ENCODE measurements at regions not wholly inside any gene's neighbourhood (a gene's known extent, or its start where the extent isn't known, plus 50 kb on each side); places are given as distances from the start of the nearest gene placed in this dataset.

DNA sequence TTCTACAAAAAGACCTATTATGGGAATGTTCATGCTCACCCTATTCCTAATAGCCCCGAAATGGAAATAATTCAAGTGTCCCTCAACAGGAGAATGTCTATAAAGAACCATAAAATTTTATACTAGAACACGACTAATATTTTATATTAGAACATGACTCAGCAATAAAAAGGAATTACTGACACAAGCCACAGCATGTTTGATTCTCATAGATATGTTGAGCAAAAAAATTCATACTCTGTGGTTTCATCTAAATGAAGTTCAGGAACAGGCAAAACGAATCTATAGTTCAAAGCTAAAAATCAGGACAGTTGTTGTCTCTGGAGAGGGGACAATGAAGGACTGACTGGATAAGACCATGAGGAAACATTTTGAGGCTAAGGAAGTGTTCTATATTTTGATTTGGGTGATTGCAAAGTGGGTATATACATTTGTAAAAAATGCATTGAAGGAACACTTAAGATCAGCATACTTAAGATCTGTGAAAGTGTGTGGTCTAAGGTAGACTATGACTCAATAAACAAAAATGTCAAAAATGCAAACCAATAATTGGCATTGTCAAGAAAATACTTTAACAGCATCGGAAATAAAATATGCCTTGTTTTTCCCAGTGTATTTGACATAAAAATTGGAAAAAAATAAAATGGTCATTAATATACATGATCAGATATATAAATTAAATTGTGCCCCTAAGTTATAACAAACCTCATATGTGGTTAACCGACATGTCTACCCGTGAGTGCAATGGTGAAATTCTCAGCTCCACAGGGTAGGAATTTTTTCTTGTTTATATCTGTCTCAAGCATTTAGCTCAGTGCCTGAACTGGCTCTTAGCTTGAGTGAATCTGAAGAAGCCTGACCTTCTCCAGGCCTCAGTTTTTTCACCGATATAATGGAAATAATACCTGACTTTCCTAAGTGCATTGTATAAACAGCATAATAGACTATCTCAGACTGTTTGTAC is 124.9 kb upstream of the CTTNBP2 start:
- FAIRE-seq (no peak), ATAC-seq (no peak), DNase-seq (ENCODE audit: low read depth in 1 of 2, low spot score in 1 of 2) (no peak)
- WGBS (ENCODE audit: missing lambda C conversion rate) = 38% methylated on average over 7 of the region's 7 CpGs
- Histone ChIP-seq H3K4me1 (peaks cover 6% of the 10 kb centered on the region; the same call in 1 of the 3 replicates), H3K27ac (no peak overlapping the region), H3K4me2 (peak overlapping the region; percentile 27; the same call in 2 of the 3 replicates), H3K4me3 (no peak overlapping the region), H3K9me3 (no peaks in the 10 kb centered on the region)
- TF ChIP-seq CHD4 (IDR thresholded peaks at IDR 0.05; ENCODE audit: borderline replicate concordance) (no peak), NFE2L2 (conservative IDR thresholded peaks at IDR 0.05; ENCODE audit: low read length) (peak; percentile 92), MAFK (IDR thresholded peaks at IDR 0.05; ENCODE audit: partially characterized antibody) (peak; percentile 93)
- ChIA-PET CTCF (no interaction called here), POLR2A (no interaction called here)

DNA sequence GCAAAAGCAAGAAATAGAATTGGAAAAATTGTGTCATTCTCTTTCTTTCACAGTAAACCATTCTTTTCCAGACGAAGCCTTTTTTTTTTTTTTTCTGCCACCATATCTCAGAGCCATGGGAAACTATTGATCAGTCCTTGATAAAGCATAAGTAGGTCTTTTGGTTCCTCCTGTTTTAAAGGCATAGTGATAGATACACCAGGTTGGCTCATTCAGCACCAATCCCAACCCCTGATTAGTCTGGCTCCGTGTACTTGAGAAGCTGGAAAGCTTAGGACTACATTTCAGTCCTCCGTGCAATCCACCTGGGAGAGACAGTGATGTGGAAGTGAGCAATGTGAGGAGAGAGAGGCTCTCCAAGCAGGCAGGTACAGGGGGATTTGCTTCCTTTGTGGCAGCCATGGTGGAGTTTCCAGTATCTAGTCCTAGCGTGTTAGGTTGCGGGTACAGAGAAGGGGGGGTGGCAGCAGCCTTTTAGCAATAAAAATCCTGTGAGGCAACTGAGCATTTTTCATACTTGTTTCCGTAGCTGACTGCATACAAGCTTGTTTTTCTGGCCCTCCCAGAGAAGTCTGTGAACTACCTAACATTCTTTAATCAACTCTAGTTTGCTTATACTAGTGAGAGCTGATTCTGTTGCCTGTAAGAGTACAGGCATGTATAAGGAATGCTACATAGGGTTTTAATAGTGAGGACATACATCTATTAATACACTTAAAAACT is 127.4 kb upstream of the CTTNBP2 start:
- H3K4me1 ChIP-seq = peaks cover 6% of the 10 kb centered on the region; the same call in 1 of the 3 replicates
- H3K4me2 ChIP-seq = no peak overlapping the region
- TF ChIP-seq PHF8 (IDR thresholded peaks at IDR 0.05; ENCODE audit: borderline replicate concordance, low read depth) = no peak
- TF ChIP-seq ESRRA (IDR thresholded peaks at IDR 0.05; ENCODE audit: borderline replicate concordance, low read length) = no peak
- no peak for TF ChIP-seq MAZ (IDR thresholded peaks at IDR 0.05; ENCODE audit: borderline replicate concordance, low read depth, low read length)
- no peak for TF ChIP-seq HEYL (CRISPR knock-in tag; IDR thresholded peaks at IDR 0.05)
- no peak for TF ChIP-seq FOSL2 (IDR thresholded peaks at IDR 0.05)
- TF ChIP-seq FOSL2 (CRISPR knock-in tag; IDR thresholded peaks at IDR 0.05) = no peak
- TF ChIP-seq POLR2A (IDR thresholded peaks at IDR 0.05; ENCODE audit: low read length) = no peak
- TF ChIP-seq EHF (CRISPR knock-in tag; IDR thresholded peaks at IDR 0.05) = no peak
- TF ChIP-seq HOXB5 (CRISPR knock-in tag; IDR thresholded peaks at IDR 0.05) = no peak
- TF ChIP-seq RNF2 (IDR thresholded peaks at IDR 0.05; ENCODE audit: borderline replicate concordance, low read depth) = no peak
- TF ChIP-seq, protein P1, sequence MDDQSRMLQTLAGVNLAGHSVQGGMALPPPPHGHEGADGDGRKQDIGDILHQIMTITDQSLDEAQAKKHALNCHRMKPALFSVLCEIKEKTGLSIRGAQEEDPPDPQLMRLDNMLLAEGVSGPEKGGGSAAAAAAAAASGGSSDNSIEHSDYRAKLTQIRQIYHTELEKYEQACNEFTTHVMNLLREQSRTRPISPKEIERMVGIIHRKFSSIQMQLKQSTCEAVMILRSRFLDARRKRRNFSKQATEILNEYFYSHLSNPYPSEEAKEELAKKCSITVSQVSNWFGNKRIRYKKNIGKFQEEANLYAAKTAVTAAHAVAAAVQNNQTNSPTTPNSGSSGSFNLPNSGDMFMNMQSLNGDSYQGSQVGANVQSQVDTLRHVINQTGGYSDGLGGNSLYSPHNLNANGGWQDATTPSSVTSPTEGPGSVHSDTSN (IDR thresholded peaks at IDR 0.05) = no peak
- no peak for TF ChIP-seq NFE2L2 (conservative IDR thresholded peaks at IDR 0.05; ENCODE audit: low read length)
- no peak for TF ChIP-seq RCOR1 (IDR thresholded peaks at IDR 0.05; ENCODE audit: low read depth, low read length)
- TF ChIP-seq HOXB13 (CRISPR knock-in tag; IDR thresholded peaks at IDR 0.05; ENCODE audit: low read depth) = no peak
- TF ChIP-seq, protein P2, sequence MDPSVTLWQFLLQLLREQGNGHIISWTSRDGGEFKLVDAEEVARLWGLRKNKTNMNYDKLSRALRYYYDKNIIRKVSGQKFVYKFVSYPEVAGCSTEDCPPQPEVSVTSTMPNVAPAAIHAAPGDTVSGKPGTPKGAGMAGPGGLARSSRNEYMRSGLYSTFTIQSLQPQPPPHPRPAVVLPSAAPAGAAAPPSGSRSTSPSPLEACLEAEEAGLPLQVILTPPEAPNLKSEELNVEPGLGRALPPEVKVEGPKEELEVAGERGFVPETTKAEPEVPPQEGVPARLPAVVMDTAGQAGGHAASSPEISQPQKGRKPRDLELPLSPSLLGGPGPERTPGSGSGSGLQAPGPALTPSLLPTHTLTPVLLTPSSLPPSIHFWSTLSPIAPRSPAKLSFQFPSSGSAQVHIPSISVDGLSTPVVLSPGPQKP (IDR thresholded peaks at IDR 0.05; ENCODE audit: low read depth, low read length) = no peak
- H3K27ac ChIP-seq = no peak overlapping the region
- DNase-seq (ENCODE audit: low read depth in 1 of 2, low spot score in 1 of 2) (no peak), FAIRE-seq (no peak), ATAC-seq (no peak)
- no peak overlapping the region for H3K4me3 ChIP-seq
- no peaks in the 10 kb centered on the region for H3K9me3 ChIP-seq
- WGBS (ENCODE audit: missing lambda C conversion rate) = 55% methylated on average over 6 of the region's 6 CpGs
- ChIA-PET POLR2A (interaction anchor here (0.6 kb wide), 1 partner anchor 766 kb away, joined by 4 read pairs; no protein-coding TSS in a partner anchor), CTCF (interaction anchor here (1.4 kb wide), 1 partner anchor 9 kb away, joined by 3 read pairs; no protein-coding TSS in a partner anchor)

DNA sequence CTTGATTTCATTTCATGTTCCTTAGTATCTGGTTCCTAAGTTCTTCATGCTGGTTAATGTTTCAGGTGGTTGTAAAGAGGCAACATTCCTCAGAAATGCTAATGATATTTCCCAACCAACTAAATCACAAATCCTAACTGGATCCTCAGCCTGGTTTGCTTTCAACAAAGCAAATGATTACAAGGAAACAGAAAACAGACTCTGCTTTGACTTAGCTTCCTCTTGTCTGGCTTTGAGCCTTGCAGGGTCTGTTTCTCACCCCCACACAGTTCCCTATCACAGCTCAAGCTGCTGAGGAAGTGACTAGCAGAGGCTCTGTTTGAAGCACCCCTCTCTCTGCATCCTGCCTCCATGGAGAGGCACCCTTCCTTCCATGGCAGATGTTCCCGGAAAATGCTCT is 130.2 kb upstream of the CTTNBP2 start:
- WGBS (ENCODE audit: missing lambda C conversion rate) = 24% methylated on average over 1 of the region's 1 CpG
- TF ChIP-seq JUNB (IDR thresholded peaks at IDR 0.05) = no peak
- TF ChIP-seq, protein P3, sequence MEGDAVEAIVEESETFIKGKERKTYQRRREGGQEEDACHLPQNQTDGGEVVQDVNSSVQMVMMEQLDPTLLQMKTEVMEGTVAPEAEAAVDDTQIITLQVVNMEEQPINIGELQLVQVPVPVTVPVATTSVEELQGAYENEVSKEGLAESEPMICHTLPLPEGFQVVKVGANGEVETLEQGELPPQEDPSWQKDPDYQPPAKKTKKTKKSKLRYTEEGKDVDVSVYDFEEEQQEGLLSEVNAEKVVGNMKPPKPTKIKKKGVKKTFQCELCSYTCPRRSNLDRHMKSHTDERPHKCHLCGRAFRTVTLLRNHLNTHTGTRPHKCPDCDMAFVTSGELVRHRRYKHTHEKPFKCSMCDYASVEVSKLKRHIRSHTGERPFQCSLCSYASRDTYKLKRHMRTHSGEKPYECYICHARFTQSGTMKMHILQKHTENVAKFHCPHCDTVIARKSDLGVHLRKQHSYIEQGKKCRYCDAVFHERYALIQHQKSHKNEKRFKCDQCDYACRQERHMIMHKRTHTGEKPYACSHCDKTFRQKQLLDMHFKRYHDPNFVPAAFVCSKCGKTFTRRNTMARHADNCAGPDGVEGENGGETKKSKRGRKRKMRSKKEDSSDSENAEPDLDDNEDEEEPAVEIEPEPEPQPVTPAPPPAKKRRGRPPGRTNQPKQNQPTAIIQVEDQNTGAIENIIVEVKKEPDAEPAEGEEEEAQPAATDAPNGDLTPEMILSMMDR (IDR thresholded peaks at IDR 0.05) = no peak
- TF ChIP-seq EHMT2 (IDR thresholded peaks at IDR 0.05; ENCODE audit: low read depth) = no peak
- TF ChIP-seq, protein P4, sequence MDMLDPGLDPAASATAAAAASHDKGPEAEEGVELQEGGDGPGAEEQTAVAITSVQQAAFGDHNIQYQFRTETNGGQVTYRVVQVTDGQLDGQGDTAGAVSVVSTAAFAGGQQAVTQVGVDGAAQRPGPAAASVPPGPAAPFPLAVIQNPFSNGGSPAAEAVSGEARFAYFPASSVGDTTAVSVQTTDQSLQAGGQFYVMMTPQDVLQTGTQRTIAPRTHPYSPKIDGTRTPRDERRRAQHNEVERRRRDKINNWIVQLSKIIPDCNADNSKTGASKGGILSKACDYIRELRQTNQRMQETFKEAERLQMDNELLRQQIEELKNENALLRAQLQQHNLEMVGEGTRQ (IDR thresholded peaks at IDR 0.05) = no peak
- no peak for TF ChIP-seq CBX8 (IDR thresholded peaks at IDR 0.05)
- TF ChIP-seq MYC (IDR thresholded peaks at IDR 0.05; ENCODE audit: borderline replicate concordance, low read length) = no peak
- FAIRE-seq (no peak), ATAC-seq (no peak), DNase-seq (ENCODE audit: low read depth in 1 of 2, low spot score in 1 of 2) (no peak)
- H3K4me3 ChIP-seq = no peak overlapping the region
- no peak overlapping the region for H3K27ac ChIP-seq
- ChIA-PET POLR2A (no interaction called here), CTCF (interaction anchor here (1.2 kb wide), 1 partner anchor 10 kb away, joined by 3 read pairs; no protein-coding TSS in a partner anchor)
- no peak overlapping the region for H3K4me2 ChIP-seq
- no peaks in the 10 kb centered on the region for H3K9me3 ChIP-seq
- H3K4me1 ChIP-seq = no peaks in the 10 kb centered on the region

Measured in A549 (cell line).